GM12878 (cell line): ENCODE measurements at regions not wholly inside any gene's neighbourhood (a gene's known extent, or its start where the extent isn't known, plus 50 kb on each side); places are given as distances from the start of the nearest gene placed in this dataset.

ENCODE experiments used
- ATAC-seq: fragments of 200-7000 bp; cut with Tn5 transposase; 3 replicates; pipeline ENCODE4 v1.9.1; 2020; ENCODE audit warnings: mild to moderate bottlenecking, moderate library complexity
- BruUV-seq: library from RNA; stranded (reverse); fragments of 400-500 nt; replicated peaks from 2 replicates; lab custom pipeline; 2021; lab: Mats Ljungman, UMichigan
- CTCF ChIA-PET: fragments of 300-600 bp; sonication (Branson Sonifier 250); formaldehyde crosslinking; extraction: SDS; loops from one replicate; lab custom pipeline; 2021; ENCODE audit warnings: inconsistent platforms; lab: Yijun Ruan, JAX
- POLR2A ChIA-PET: fragments of 350-600 bp; formaldehyde crosslinking; extraction: SDS; loops from one replicate; lab custom pipeline; 2021; ENCODE audit warnings: inconsistent platforms; lab: Charles Lee
- RAD21 ChIA-PET: fragments of 300-600 bp; sonication (Branson Sonifier 250); formaldehyde crosslinking; loops from one replicate; lab custom pipeline; 2023; ENCODE audit warnings: antibody characterized with exemption; ENCODE audit not compliant: unreplicated experiment; lab: Charles Lee
- SMC1A ChIA-PET: fragments of 300-600 bp; sonication (Branson Sonifier 250); formaldehyde crosslinking; loops from one replicate; lab custom pipeline; 2023; ENCODE audit not compliant: unreplicated experiment, uncharacterized antibody; lab: Charles Lee
- DNase-seq: peaks from one replicate; pipeline ENCODE4 v3.0.0-alpha.2; 2011; ENCODE audit warnings: low read depth, low spot score
- FAIRE-seq: peaks from 3 replicates; lab custom pipeline; 2011; peaks lifted over from hg19 to GRCh38; lab: Jason Lieb, UNC
- H2AFZ ChIP-seq: 2 replicates; pipeline ENCODE4 v1.6.0; 2011; ENCODE audit warnings: low read depth, low read length, control low read depth; ENCODE audit not compliant: control insufficient read depth
- H3K27ac ChIP-seq: 2 replicates; pipeline ENCODE4 v1.5.1; 2011; ENCODE audit warnings: control low read depth; ENCODE audit not compliant: control insufficient read depth, insufficient read depth
- H3K27me3 ChIP-seq, 2 experiments: replicated peaks in 1 of 2; 2 replicates each; pipeline versions ENCODE4 v1.6.0 to v1.6.1; 2011; ENCODE audit warnings: low read length in 1 of 2; ENCODE audit not compliant: control insufficient read depth in 2 of 2, insufficient read depth in 2 of 2
- H3K36me3 ChIP-seq, 2 experiments: 2 replicates each; pipeline ENCODE4 v1.5.1; 2011; ENCODE audit warnings: low read length in 1 of 2; ENCODE audit not compliant: control insufficient read depth in 2 of 2, insufficient read depth in 2 of 2
- H3K4me1 ChIP-seq: 2 replicates; pipeline ENCODE4 v1.6.1; 2011; ENCODE audit warnings: mild to moderate bottlenecking, low read length, moderate library complexity, mixed read lengths; ENCODE audit not compliant: control insufficient read depth, insufficient read depth
- H3K4me2 ChIP-seq: 2 replicates; pipeline ENCODE4 v1.6.0; 2011; ENCODE audit warnings: control low read depth; ENCODE audit not compliant: control insufficient read depth, insufficient read depth
- H3K4me3 ChIP-seq: fragments of 200-600 bp; sonication (generic); 2 replicates; pipeline ENCODE4 v1.5.1; 2016
- H3K79me2 ChIP-seq: 2 replicates; pipeline ENCODE4 v1.6.0; 2011; ENCODE audit warnings: low read length; ENCODE audit not compliant: control insufficient read depth, insufficient read depth
- H3K9ac ChIP-seq: 2 replicates; pipeline ENCODE4 v1.8.0; 2011; ENCODE audit warnings: low read length, control low read depth, mixed read lengths; ENCODE audit not compliant: control insufficient read depth, insufficient read depth
- H3K9me3 ChIP-seq: replicated peaks from 3 replicates; pipeline ENCODE4 v1.5.1; 2011; ENCODE audit warnings: mild to moderate bottlenecking, low read length; ENCODE audit not compliant: control insufficient read depth, insufficient read depth
- H4K20me1 ChIP-seq: 2 replicates; pipeline ENCODE4 v1.6.0; 2011; ENCODE audit not compliant: control insufficient read depth, insufficient read depth
- BCL3 ChIP-seq: IDR thresholded peaks from 2 replicates; pipeline ENCODE4 v1.6.1; 2011; ENCODE audit warnings: borderline replicate concordance, low read depth, mild to moderate bottlenecking, moderate library complexity, low read length; ENCODE audit not compliant: insufficient read depth, poor library complexity, severe bottlenecking
- CHD4 ChIP-seq: fragments of 200-600 bp; sonication (generic); IDR thresholded peaks from 2 replicates; pipeline ENCODE4 v1.6.1; 2016; ENCODE audit warnings: mild to moderate bottlenecking
- MTA3 ChIP-seq: IDR thresholded peaks from 2 replicates; pipeline ENCODE4 v1.6.1; 2012; ENCODE audit warnings: low read length, inconsistent platforms, borderline replicate concordance
- MYC ChIP-seq: IDR thresholded peaks from 2 replicates; pipeline ENCODE4 v1.6.1; 2011; ENCODE audit warnings: mild to moderate bottlenecking, low read length, moderate library complexity, inconsistent platforms; ENCODE audit not compliant: insufficient read depth, insufficient replicate concordance, insufficient read length, severe bottlenecking
- POLR2AphosphoS5 ChIP-seq: IDR thresholded peaks from 2 replicates; pipeline ENCODE4 v1.6.1; 2011; ENCODE audit warnings: mild to moderate bottlenecking, low read length, inconsistent platforms
- RB1 ChIP-seq: fragments of 450-650 bp; formaldehyde crosslinking; IDR thresholded peaks from 2 replicates; pipeline ENCODE4 v1.6.1; 2017; ENCODE audit warnings: mild to moderate bottlenecking, borderline replicate concordance
- SIX5 ChIP-seq: IDR thresholded peaks from 2 replicates; pipeline ENCODE4 v1.6.1; 2011; ENCODE audit warnings: mild to moderate bottlenecking, low read depth, low read length, moderate library complexity; ENCODE audit not compliant: severe bottlenecking
- SREBF2 ChIP-seq: IDR thresholded peaks from 2 replicates; pipeline ENCODE4 v1.6.1; 2012; ENCODE audit warnings: mild to moderate bottlenecking, low read length
- ZNF217 ChIP-seq: fragments of 450-650 bp; IDR thresholded peaks from 2 replicates; pipeline ENCODE4 v1.6.1; 2017; ENCODE audit warnings: antibody characterized with exemption, mild to moderate bottlenecking
- WGBS: methylation state at CpG from one replicate; pipeline ENCODE4 v1.1.6; 2016; ENCODE audit warnings: low lambda C conversion rate; ENCODE audit not compliant: insufficient replicate concordance, insufficient coverage; ENCODE audit errors: missing lambda C conversion rate; 5-methylcytosine and 5-hydroxymethylcytosine counted together
- in situ Hi-C: fragments of 300-500 bp; cut with MboI; formaldehyde crosslinking; loops from 9 replicates; pipeline ENCODE4 v1.14.3; 2018; ENCODE audit warnings: mixed read lengths
- intact Hi-C: fragments of 100-400 bp; cut with micrococcal nuclease; formaldehyde crosslinking; loops from one replicate; pipeline ENCODE4 v1.14.2; 2022; ENCODE audit not compliant: unreplicated experiment
- TF ChIP-seq, protein P1 (sequence below): IDR thresholded peaks from 2 replicates; pipeline ENCODE4 v1.6.1; 2012; ENCODE audit warnings: low read depth, low read length, improper control_type of control experiment
- TF ChIP-seq, protein P2 (sequence below): fragments of 450-650 bp; formaldehyde crosslinking; IDR thresholded peaks from 2 replicates; pipeline ENCODE4 v1.4.0; 2020; ENCODE audit warnings: mild to moderate bottlenecking, moderate library complexity
- TF ChIP-seq, protein P3 (sequence below): fragments of 450-650 bp; IDR thresholded peaks from 2 replicates; pipeline ENCODE4 v1.6.1; 2014; ENCODE audit warnings: mild to moderate bottlenecking

DNA sequence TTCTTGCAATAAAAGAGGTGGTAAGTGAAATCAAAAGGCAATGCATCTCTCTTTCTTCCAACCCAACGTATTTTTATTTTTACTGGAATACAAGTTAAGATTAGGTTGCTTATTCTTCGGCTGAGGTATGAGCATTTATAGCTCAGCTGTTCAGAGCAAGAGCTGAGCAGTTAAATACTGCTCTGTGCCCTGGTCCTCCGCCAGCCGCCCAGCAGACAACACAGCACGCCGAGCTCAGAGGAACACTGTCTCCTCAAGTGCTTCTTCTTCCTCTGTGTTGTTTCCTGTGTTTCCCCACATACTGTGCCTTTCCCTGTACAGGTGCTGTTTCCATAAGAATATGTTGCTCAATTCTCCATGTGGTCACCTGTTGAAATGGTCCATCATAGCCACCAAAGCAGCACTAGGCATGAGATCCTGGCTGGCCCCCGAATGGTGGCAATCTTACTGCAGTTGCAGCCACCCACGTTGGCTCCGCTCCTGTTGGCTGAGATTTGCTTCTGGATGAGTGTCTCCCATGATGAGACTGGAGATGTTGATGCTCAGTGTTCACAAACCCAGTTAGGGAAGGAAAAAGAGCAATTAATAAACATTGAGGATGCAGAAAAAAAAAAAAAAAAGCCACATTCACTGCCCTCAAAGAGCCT, 515.3 kb downstream of the GRIN2A start:
- no TSS peak for BruUV-seq
- H3K9me3 ChIP-seq = no peaks in the 10 kb centered on the region
- no peaks in the 10 kb centered on the region for H3K4me1 ChIP-seq
- 54% methylated on average over 9 of the region's 9 CpGs for WGBS
- H3K4me3 ChIP-seq = no peak overlapping the region
- ChIA-PET POLR2A (no interaction called here), RAD21 (no interaction called here), CTCF (interaction anchor here (1.1 kb wide), 1 partner anchor 19 kb away, joined by 3 read pairs; no protein-coding TSS in a partner anchor), SMC1A (interaction anchor here (1.2 kb wide), 1 partner anchor 18 kb away, joined by 3 read pairs; no protein-coding TSS in a partner anchor)
- no peak overlapping the region for H2AFZ ChIP-seq
- TF ChIP-seq MYC = no peak
- TF ChIP-seq ZNF217 = no peak
- TF ChIP-seq, protein P1, sequence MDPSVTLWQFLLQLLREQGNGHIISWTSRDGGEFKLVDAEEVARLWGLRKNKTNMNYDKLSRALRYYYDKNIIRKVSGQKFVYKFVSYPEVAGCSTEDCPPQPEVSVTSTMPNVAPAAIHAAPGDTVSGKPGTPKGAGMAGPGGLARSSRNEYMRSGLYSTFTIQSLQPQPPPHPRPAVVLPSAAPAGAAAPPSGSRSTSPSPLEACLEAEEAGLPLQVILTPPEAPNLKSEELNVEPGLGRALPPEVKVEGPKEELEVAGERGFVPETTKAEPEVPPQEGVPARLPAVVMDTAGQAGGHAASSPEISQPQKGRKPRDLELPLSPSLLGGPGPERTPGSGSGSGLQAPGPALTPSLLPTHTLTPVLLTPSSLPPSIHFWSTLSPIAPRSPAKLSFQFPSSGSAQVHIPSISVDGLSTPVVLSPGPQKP = no peak
- TF ChIP-seq, protein P2, sequence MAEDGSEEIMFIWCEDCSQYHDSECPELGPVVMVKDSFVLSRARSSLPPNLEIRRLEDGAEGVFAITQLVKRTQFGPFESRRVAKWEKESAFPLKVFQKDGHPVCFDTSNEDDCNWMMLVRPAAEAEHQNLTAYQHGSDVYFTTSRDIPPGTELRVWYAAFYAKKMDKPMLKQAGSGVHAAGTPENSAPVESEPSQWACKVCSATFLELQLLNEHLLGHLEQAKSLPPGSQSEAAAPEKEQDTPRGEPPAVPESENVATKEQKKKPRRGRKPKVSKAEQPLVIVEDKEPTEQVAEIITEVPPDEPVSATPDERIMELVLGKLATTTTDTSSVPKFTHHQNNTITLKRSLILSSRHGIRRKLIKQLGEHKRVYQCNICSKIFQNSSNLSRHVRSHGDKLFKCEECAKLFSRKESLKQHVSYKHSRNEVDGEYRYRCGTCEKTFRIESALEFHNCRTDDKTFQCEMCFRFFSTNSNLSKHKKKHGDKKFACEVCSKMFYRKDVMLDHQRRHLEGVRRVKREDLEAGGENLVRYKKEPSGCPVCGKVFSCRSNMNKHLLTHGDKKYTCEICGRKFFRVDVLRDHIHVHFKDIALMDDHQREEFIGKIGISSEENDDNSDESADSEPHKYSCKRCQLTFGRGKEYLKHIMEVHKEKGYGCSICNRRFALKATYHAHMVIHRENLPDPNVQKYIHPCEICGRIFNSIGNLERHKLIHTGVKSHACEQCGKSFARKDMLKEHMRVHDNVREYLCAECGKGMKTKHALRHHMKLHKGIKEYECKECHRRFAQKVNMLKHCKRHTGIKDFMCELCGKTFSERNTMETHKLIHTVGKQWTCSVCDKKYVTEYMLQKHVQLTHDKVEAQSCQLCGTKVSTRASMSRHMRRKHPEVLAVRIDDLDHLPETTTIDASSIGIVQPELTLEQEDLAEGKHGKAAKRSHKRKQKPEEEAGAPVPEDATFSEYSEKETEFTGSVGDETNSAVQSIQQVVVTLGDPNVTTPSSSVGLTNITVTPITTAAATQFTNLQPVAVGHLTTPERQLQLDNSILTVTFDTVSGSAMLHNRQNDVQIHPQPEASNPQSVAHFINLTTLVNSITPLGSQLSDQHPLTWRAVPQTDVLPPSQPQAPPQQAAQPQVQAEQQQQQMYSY = no peak
- TF ChIP-seq SIX5 = no peak
- no peak for TF ChIP-seq BCL3
- TF ChIP-seq RB1 = no peak
- TF ChIP-seq, protein P3, sequence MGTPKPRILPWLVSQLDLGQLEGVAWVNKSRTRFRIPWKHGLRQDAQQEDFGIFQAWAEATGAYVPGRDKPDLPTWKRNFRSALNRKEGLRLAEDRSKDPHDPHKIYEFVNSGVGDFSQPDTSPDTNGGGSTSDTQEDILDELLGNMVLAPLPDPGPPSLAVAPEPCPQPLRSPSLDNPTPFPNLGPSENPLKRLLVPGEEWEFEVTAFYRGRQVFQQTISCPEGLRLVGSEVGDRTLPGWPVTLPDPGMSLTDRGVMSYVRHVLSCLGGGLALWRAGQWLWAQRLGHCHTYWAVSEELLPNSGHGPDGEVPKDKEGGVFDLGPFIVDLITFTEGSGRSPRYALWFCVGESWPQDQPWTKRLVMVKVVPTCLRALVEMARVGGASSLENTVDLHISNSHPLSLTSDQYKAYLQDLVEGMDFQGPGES = no peak
- no peak for TF ChIP-seq CHD4
- TF ChIP-seq MTA3 = no peak
- no peak for TF ChIP-seq SREBF2
- TF ChIP-seq POLR2AphosphoS5 = no peak
- H3K9ac ChIP-seq = no peak overlapping the region
- no peaks in the 10 kb centered on the region for H3K79me2 ChIP-seq
- no peak overlapping the region for H3K4me2 ChIP-seq
- no peaks in the 10 kb centered on the region for H3K36me3 ChIP-seq
- H4K20me1 ChIP-seq = no peaks in the 10 kb centered on the region
- FAIRE-seq = no peak
- intact Hi-C loops = no loop called here
- no peaks in the 10 kb centered on the region for H3K27me3 ChIP-seq
- ATAC-seq = no peak
- no peak overlapping the region for H3K27ac ChIP-seq
- no peak for DNase-seq
- in situ Hi-C loops = no loop called here
